ENCODE measurements at regions not wholly inside any gene's neighbourhood (a gene's known extent, or its start where the extent isn't known, plus 50 kb on each side); places are given as distances from the start of the nearest gene placed in this dataset.
A peak's percentile ranks its signal among the peaks of the same experiment; 100 is the strongest.

GRCh38 chr17:83182620-83183101 lies 103.3 kb downstream of the METRNL start:
- no peak for DNase-seq
- Histone ChIP-seq H3K4me1 (ENCODE audit: control insufficient read depth in 1 of 2, insufficient read depth in 2 of 2, low read length in 2 of 2) (no peaks in the 10 kb centered on the region), H3K23ac (ENCODE audit: low read length) (no peak overlapping the region), H2AFZ (ENCODE audit: insufficient read depth, low read length, poor library complexity) (no peak overlapping the region), H3K4me2 (ENCODE audit: low read length) (no peak overlapping the region), H4K12ac (ENCODE audit: low read depth, low read length) (no peak overlapping the region), H2BK120ac (ENCODE audit: insufficient read depth, low read length, poor library complexity) (no peak overlapping the region), H3K79me1 (ENCODE audit: low read length) (no peaks in the 10 kb centered on the region), H3K9ac (ENCODE audit: low read length) (no peak overlapping the region), H3K27ac (ENCODE audit: low read depth, low read length) (no peak overlapping the region), H3K9me3 (ENCODE audit: insufficient read depth, low read depth, low read length) (peaks cover 62% of the 10 kb centered on the region), H2AK5ac (ENCODE audit: low read length) (no peak overlapping the region), H2BK12ac (ENCODE audit: low read length) (no peak overlapping the region), H3K27me3 (ENCODE audit: insufficient read depth, low read length) (no peaks in the 10 kb centered on the region), H4K91ac (ENCODE audit: low read depth, low read length) (no peak overlapping the region), H3K4ac (ENCODE audit: low read depth, low read length) (no peak overlapping the region), H3K14ac (ENCODE audit: low read length) (no peak overlapping the region), H4K8ac (ENCODE audit: low read depth, low read length) (no peak overlapping the region), H3K18ac (ENCODE audit: low read length) (no peak overlapping the region), H3K4me3 (ENCODE audit: low read depth, low read length) (no peak overlapping the region), H3K79me2 (ENCODE audit: control insufficient read depth, insufficient read depth, low read length, poor library complexity) (no peaks in the 10 kb centered on the region), H3K36me3 (ENCODE audit: control insufficient read depth in 1 of 2, insufficient read depth in 2 of 2, low read length in 2 of 2) (no peaks in the 10 kb centered on the region), H2BK5ac (ENCODE audit: low read depth, low read length, poor library complexity) (no peak overlapping the region)
- no CpG with 5 or more reads among the region's 14 CpGs for WGBS (ENCODE audit: extremely low coverage, insufficient coverage, insufficient read length)

- H3K79me2 ChIP-seq (ENCODE audit: control insufficient read depth, insufficient read depth, low read length, poor library complexity): no peaks in the 10 kb centered on the region
- H3K9me3 ChIP-seq (ENCODE audit: insufficient read depth, low read depth, low read length): peaks cover 56% of the 10 kb centered on the region
- H2AK5ac ChIP-seq (ENCODE audit: low read length): no peak overlapping the region
- H2BK120ac ChIP-seq (ENCODE audit: insufficient read depth, low read length, poor library complexity): no peak overlapping the region
- no peak overlapping the region for H3K27ac ChIP-seq (ENCODE audit: low read depth, low read length)
- H3K36me3 ChIP-seq (ENCODE audit: control insufficient read depth in 1 of 2, insufficient read depth in 2 of 2, low read length in 2 of 2): no peaks in the 10 kb centered on the region
- no peak overlapping the region for H3K14ac ChIP-seq (ENCODE audit: low read length)
- no peak overlapping the region for H3K23ac ChIP-seq (ENCODE audit: low read length)
- H2BK12ac ChIP-seq (ENCODE audit: low read length): no peak overlapping the region
- H3K4ac ChIP-seq (ENCODE audit: low read depth, low read length): no peak overlapping the region
- no CpG with 5 or more reads among the region's 28 CpGs for WGBS (ENCODE audit: extremely low coverage, insufficient coverage, insufficient read length)
- H3K4me1 ChIP-seq (ENCODE audit: control insufficient read depth in 1 of 2, insufficient read depth in 2 of 2, low read length in 2 of 2): no peaks in the 10 kb centered on the region
- H3K18ac ChIP-seq (ENCODE audit: low read length): no peak overlapping the region
- no peak overlapping the region for H4K8ac ChIP-seq (ENCODE audit: low read depth, low read length)
- H3K27me3 ChIP-seq (ENCODE audit: insufficient read depth, low read length): no peaks in the 10 kb centered on the region
- H3K4me3 ChIP-seq (ENCODE audit: low read depth, low read length): peak overlapping the region; percentile 18
- H3K79me1 ChIP-seq (ENCODE audit: low read length): no peaks in the 10 kb centered on the region
- no peak overlapping the region for H4K91ac ChIP-seq (ENCODE audit: low read depth, low read length)
- H3K9ac ChIP-seq (ENCODE audit: low read length): no peak overlapping the region
- H4K12ac ChIP-seq (ENCODE audit: low read depth, low read length): no peak overlapping the region
- DNase-seq: no peak
- no peak overlapping the region for H2AFZ ChIP-seq (ENCODE audit: insufficient read depth, low read length, poor library complexity)
- H2BK5ac ChIP-seq (ENCODE audit: low read depth, low read length, poor library complexity): no peak overlapping the region
- no peak overlapping the region for H3K4me2 ChIP-seq (ENCODE audit: low read length)
These were observed 103.9 kb downstream of the METRNL start for GRCh38 chr17:83183145-83183948.

GRCh38 chr17:83183951-83184506 lies 104.6 kb downstream of the METRNL start:
- WGBS (ENCODE audit: extremely low coverage, insufficient coverage, insufficient read length): no CpG with 5 or more reads among the region's 15 CpGs
- H3K4me2 ChIP-seq (ENCODE audit: low read length): no peak overlapping the region

GRCh38 chr17:83185023-83186002 lies 105.9 kb downstream of the METRNL start:
- Histone ChIP-seq H3K9me3 (ENCODE audit: insufficient read depth, low read depth, low read length) (peaks cover 53% of the 10 kb centered on the region), H3K79me1 (ENCODE audit: low read length) (no peaks in the 10 kb centered on the region), H3K27ac (ENCODE audit: low read depth, low read length) (no peak overlapping the region), H3K14ac (ENCODE audit: low read length) (no peak overlapping the region), H3K4ac (ENCODE audit: low read depth, low read length) (no peak overlapping the region), H3K79me2 (ENCODE audit: control insufficient read depth, insufficient read depth, low read length, poor library complexity) (no peaks in the 10 kb centered on the region), H3K9ac (ENCODE audit: low read length) (no peak overlapping the region), H2AK5ac (ENCODE audit: low read length) (no peak overlapping the region), H2BK5ac (ENCODE audit: low read depth, low read length, poor library complexity) (no peak overlapping the region), H4K12ac (ENCODE audit: low read depth, low read length) (no peak overlapping the region), H4K8ac (ENCODE audit: low read depth, low read length) (no peak overlapping the region), H3K27me3 (ENCODE audit: insufficient read depth, low read length) (no peaks in the 10 kb centered on the region), H4K91ac (ENCODE audit: low read depth, low read length) (no peak overlapping the region), H3K18ac (ENCODE audit: low read length) (no peak overlapping the region), H3K4me2 (ENCODE audit: low read length) (no peak overlapping the region), H2BK12ac (ENCODE audit: low read length) (no peak overlapping the region), H2BK120ac (ENCODE audit: insufficient read depth, low read length, poor library complexity) (no peak overlapping the region), H2AFZ (ENCODE audit: insufficient read depth, low read length, poor library complexity) (no peak overlapping the region), H3K23ac (ENCODE audit: low read length) (no peak overlapping the region), H3K4me3 (ENCODE audit: low read depth, low read length) (no peak overlapping the region), H3K4me1 (ENCODE audit: control insufficient read depth in 1 of 2, insufficient read depth in 2 of 2, low read length in 2 of 2) (no peaks in the 10 kb centered on the region), H3K36me3 (ENCODE audit: control insufficient read depth in 1 of 2, insufficient read depth in 2 of 2, low read length in 2 of 2) (no peaks in the 10 kb centered on the region)
- DNase-seq: no peak
- WGBS (ENCODE audit: extremely low coverage, insufficient coverage, insufficient read length): no CpG with 5 or more reads among the region's 9 CpGs

More at GRCh38 chr17:83183951-83184506, 104.6 kb downstream of the METRNL start:
- H3K27ac ChIP-seq (ENCODE audit: low read depth, low read length): no peak overlapping the region
- H2AFZ ChIP-seq (ENCODE audit: insufficient read depth, low read length, poor library complexity): no peak overlapping the region
- H3K4ac ChIP-seq (ENCODE audit: low read depth, low read length): no peak overlapping the region
- H4K8ac ChIP-seq (ENCODE audit: low read depth, low read length): no peak overlapping the region
- H3K27me3 ChIP-seq (ENCODE audit: insufficient read depth, low read length): no peaks in the 10 kb centered on the region
- H3K79me1 ChIP-seq (ENCODE audit: low read length): no peaks in the 10 kb centered on the region
- H2AK5ac ChIP-seq (ENCODE audit: low read length): no peak overlapping the region
- H2BK120ac ChIP-seq (ENCODE audit: insufficient read depth, low read length, poor library complexity): no peak overlapping the region
- H3K18ac ChIP-seq (ENCODE audit: low read length): no peak overlapping the region
- no peak overlapping the region for H4K12ac ChIP-seq (ENCODE audit: low read depth, low read length)
- no peak overlapping the region for H2BK12ac ChIP-seq (ENCODE audit: low read length)
- H3K79me2 ChIP-seq (ENCODE audit: control insufficient read depth, insufficient read depth, low read length, poor library complexity): no peaks in the 10 kb centered on the region
- peaks cover 49% of the 10 kb centered on the region for H3K9me3 ChIP-seq (ENCODE audit: insufficient read depth, low read depth, low read length)
- H3K23ac ChIP-seq (ENCODE audit: low read length): no peak overlapping the region
- H2BK5ac ChIP-seq (ENCODE audit: low read depth, low read length, poor library complexity): no peak overlapping the region
- H3K4me3 ChIP-seq (ENCODE audit: low read depth, low read length): peak overlapping the region; percentile 18
- DNase-seq: no peak
- H3K4me1 ChIP-seq (ENCODE audit: control insufficient read depth in 1 of 2, insufficient read depth in 2 of 2, low read length in 2 of 2): no peaks in the 10 kb centered on the region
- no peaks in the 10 kb centered on the region for H3K36me3 ChIP-seq (ENCODE audit: control insufficient read depth in 1 of 2, insufficient read depth in 2 of 2, low read length in 2 of 2)
- no peak overlapping the region for H4K91ac ChIP-seq (ENCODE audit: low read depth, low read length)
- H3K14ac ChIP-seq (ENCODE audit: low read length): no peak overlapping the region
- no peak overlapping the region for H3K9ac ChIP-seq (ENCODE audit: low read length)
